ENCODE measurements at regions not wholly inside any gene's neighbourhood (a gene's known extent, or its start where the extent isn't known, plus 50 kb on each side); places are given as distances from the start of the nearest gene placed in this dataset.
"Not testable (repeated sequence)": the region's sequence is repeated elsewhere in the genome, so short reads cannot be mapped to it uniquely, and the experiment has no call there.

DNA sequence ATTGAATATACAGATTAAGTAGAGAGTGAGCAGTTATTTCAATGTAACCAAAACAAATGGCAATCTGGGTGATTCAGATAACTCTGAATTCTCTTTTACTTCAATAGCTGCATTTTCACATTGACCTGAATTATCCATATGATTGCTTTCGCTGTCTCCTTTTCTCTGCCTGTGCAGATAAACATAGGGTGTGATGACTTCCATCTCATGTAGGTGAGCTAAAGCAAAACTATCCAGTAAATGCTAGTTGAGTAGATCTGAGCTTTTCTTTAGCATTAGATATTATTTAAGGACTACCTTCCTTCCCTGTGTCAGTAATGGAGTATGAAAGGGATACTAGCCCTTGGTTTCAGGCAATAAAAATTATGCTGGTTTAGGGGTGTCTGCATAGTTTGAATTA is 288.6 kb downstream of the OXSM start:
- no peak for DNase-seq

DNA sequence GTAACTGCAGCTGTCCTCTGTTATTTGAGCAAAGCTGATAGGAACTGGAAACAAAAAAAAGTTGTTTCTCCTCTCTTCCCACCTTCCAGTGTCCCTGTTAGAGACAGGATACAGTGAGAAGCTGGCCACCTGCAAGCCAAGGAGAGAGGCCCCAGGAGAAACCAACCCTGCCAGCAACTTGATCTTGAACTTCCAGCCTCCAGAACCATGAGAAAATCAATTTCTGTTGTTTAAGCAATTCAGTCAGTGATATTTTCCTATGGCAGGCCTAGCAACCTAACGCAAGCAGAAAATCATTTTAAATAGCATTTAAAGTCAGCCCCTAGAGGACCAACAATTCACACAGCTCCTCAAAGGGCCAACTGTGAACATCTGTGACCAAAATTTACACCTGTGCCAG is 291.3 kb downstream of the OXSM start:
- DNase-seq: no peak

DNA sequence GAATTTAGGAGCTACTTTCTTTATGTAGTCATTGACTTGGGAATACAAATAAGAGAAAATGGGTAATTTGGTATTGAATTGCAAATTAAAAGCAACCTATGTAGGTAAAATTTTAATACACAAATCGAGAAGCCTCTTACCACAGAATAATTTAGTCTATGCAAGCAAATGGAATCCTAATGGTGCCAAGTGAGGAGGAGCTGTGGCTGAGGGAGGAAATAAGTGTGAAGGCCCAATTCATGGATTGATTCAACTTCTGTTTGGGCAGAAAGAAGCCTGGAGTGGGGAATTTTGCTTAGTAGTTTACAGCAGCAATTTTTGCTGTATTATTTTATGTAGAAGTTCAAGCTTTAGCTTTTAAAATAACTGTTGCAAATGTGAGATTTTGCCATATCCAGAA is 291.9 kb downstream of the OXSM start:
- no peak for DNase-seq

DNA sequence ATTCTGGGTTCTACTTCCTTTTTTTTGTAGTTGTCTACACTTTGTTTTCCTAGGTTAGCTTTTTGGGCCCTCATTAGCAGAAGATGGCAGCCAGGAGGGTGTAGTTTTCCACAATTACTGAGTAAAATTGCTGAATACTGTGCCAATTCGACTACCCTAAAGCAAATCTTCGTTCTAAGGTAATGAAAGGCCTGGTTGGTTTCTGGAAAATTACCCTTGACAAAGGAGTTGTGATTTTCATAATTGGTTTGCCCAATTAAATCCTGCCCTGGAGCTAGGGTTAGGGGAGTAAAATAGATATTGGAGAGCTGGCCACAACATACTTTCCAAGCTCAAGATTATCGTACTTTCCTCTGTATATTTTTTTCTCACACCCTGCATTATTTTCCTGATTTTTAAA is 293.0 kb downstream of the OXSM start:
- no peak for DNase-seq

DNA sequence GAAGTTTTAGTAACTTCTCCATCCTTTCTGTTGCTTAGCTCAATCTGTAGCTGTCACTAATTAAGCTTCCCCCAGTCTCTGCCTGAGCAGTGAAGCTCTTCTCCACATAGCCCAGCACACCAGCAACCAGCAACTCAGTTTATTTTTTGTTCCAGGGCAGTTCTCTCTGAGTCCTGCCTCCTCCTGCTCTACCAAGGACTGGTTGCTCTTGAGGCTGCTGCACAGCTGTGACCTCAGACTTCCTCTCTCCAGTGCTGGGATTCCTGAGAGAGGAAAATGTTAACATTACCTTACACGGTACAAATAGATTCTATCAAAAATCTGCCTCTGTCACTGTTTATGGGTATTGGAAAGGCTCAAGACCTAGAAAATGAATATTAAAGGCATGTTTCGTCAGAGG is 294.7 kb downstream of the OXSM start:
- no peak for DNase-seq

DNA sequence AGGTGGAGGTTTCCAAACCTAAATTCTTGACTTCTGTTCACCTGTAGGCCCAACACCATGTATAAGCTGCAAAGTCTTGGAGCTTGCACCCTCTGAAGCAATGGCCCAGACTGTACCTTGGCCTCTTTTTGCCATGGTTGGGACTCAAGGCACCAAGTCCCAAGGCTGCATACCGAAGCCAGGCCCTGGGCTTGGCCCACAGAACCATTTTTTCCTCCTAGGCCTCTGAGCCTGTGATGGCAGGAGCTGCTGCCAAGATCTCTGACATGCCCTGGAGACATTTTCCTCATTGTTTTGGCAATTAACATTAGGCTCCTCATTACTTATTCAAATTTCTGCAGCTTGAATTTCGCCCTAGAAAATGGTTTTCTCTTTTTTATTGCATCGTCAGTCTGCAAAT is 297.9 kb downstream of the OXSM start:
- DNase-seq: no peak

DNA sequence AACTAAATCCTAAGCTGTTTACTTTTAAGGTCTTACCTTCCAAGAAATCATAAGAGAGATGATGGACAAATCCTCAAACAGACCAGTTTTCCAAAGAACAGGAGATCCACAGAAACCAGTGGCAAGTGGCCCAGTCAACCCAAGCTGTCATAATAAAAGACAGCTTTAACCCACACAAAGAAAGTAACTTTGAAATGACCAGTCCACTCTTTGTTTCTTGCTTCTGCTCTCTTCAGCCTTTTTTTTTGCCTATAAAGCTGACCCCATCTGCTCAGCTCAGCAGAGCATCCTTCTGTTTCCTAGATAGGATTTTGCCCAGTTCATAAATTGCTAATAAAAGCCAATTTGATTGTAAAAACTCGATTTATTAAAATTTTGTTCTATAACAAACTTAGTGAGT is 299.4 kb downstream of the OXSM start:
- DNase-seq: no peak

DNA sequence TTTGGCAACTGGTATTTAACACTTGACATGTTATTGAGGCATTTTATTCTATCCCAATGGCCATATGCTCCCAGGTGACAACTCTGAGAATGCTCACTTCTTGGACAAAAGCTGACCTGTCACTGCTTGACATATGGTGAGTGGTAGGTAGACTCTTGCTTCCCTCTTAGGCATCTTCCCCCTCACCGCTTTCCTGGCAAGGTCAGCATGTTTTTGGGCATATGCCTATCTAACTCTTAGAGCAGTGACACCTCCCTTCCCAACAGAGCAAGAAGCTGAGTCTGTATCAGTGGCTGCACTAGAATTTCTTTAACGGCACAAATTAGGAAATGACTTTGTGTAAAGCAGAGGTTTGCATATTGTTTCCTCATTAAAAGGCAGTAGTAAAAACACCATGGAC is 300.7 kb downstream of the OXSM start:
- no peak for DNase-seq

DNA sequence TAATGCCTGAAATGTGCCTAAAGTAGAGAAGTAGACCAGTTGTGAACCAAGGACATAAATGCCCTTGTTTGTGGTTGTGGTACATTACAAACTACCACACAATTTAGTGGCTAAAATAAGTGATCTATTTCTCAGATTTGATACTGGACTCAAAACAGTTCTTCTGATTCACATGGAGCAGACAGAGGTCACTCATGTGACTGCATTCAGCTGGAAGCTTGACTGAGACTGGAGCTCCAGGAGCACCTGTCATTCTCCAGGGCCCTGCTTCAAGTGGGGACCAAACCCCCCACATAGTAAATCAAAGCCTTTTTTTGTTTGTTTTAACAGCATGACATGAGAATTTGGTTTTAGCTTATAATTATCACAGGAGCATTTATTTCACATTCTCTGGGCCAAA is 301.2 kb downstream of the OXSM start:
- no peak for DNase-seq

DNA sequence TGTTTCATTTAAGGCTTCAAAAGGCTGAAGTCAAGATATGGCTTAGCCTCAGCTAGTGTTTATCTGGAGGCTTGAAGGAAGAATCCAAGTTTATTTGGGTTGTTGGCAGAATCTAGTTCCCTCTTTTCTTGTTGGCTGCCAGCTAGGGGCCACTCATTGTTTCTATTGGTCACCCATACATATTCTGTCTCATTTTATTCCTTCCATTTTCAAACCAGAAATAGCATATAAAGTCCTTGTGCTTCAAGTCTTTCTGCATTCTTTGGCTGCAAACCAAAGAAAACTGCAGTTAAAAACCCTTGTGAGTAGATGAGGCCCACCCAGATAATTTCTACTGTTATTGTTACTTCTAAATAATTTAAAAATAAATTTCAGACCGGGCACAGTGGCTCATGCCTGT is 301.7 kb downstream of the OXSM start:
- DNase-seq: no peak

DNA sequence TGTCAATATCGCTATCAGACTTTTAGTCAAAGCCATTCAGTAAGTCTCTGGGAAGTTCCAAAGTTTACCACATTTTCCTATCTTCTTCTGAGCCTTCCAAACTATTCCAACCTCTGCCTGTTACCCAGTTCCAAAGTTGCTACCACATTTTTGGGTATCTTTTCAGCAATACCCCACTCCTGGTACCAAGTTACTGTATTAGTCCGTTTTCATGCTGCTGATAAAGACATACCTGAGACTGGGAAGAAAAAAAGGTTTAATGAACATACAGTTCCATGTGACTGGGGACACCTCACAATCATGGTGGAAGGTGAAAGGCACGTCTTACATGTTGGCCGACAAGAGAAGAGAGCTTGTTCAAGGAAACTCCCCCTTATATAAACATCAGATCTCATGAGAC is 307.2 kb downstream of the OXSM start:
- DNase-seq: not testable (repeated sequence)

DNA sequence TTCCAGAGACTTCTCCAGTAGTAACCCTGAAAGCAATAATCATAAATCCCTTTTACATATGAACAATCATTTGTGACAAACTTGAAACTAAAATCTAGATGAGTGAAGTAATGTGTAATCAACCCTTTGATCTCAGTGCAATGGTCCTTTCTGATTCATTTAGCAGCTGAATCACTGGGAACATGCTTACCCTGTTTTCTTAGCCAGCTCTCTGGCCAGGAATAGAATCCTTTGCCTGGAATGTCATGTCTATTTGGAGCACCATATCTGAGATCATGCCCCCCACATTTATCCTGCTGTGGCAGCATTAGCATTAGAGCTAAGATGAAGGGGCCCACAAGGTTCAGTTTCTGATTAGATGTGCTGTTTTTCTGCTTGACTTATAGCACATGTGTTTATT is 309.8 kb downstream of the OXSM start:
- no peak for DNase-seq

DNA sequence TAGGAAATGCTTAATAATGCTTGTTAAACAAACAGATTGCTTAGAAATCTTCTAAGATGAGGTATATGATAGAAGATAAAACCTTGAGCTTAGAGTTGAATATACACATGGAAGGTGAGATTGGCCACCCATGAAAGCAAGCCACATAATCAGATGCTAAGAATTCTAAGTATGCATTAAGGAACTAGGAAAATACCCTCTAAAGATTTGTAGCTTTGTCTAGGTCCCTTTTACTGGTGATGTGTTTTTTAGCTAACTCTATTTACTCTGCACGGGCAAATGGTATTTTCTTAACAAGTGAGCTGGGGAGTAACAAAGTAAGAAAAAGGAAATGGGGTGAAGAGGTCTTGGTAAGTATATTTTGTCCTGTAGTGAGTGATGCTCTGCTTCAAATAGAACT is 310.3 kb downstream of the OXSM start:
- DNase-seq: no peak

DNA sequence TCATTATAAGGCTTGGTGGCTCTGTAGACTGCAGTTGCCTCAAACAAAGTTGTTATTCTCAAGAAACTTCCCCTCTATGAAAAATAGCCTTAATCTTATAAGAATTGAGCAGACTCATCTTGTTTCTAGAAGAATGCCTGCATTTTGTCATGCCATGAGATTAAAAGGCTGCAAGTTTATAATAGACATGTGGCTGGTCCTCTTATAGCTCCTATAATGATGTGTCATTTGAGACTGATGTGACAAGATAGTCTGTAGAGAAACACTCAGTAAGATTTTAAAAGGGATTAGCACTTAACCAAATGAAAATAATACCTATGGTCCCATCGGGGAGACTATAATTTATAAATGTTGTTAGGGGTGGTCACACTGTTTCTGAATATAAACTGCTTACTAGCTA is 312.5 kb downstream of the OXSM start:
- no peak for DNase-seq

DNA sequence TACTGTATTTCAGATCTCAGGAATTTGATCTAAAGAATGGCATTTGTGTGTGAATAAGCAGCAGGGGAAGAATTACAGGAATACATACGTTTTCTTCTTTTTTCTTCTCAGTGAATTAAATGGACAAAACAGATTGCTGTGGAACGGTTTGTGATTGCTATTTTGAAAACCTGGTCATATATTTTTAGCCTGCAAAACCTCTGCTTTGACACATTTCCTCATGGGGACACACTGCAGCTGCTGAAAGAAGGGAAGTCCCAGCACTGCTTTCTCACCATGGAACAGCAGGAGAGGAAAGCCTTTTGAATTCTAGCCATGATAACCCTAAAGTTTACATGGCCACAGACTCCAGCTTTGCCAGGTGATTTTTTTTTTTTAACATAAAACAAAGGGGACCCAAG is 315.0 kb downstream of the OXSM start:
- DNase-seq: no peak

DNA sequence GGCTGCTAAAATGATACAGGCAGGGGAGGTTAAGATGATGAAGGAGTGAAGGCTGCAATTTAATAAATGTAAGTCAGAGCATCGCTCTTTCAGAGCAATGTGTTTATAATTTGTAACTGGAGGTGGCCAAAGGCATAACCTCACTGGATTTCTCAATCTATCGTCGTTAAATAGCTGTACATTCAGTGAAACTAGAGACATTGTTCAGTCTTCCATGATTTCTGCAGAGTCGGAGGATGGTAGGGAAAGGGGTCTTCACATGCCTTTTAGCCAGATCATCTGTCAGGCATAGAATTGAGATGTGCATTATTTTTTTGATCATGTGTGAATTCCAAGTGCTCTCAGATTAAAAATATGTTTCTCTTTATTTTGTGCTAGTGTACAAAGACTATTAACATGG is 315.4 kb downstream of the OXSM start:
- DNase-seq: no peak

DNA sequence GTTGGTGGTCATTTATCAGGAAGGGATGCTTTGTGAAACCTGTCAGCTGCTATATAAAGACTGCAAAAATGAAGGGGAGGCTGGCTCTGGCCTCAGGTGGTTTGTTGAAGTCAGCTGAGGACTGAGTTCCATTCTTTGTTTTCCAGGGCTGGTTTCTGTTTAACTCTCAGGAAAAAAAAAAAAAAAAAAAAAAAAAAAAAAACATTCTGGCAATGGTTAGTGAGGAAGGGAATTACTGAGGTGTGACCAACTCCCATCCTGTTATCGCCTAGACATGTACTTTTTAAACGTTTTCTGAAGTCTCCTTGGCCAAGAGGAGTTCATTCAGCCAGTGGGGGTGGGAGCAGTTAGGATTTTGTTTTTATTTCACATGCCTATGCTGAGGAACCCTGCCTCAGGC is 316.3 kb downstream of the OXSM start:
- no peak for DNase-seq

DNA sequence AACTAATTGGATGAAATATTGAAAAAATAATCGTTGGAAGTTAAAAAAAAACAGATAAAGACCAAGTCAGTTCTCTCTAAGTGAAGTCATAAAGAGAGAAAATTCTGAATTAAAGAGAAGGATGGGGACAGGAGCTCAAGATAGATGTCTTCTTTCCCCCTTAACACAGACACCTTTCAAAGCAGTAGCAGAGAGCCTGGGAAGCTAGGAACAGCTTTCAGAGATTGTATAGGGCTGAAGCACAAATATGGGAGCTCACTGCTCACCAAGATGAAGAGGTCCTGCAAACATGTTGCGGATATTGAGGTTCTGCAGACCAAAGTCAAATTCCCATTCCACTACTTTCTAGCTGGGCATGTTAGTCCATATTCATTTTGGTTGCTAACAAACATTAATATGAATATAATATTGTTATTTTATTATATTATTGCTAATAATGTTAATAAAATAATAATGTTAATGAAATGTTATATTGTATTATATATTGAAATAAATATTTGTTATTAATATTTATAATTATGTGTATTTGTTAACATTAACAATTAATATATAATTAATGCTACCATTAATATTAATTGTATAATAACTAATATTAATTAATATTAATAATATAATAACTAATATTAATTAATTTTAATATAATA is 319.1 kb downstream of the OXSM start:
- no peak for DNase-seq

DNA sequence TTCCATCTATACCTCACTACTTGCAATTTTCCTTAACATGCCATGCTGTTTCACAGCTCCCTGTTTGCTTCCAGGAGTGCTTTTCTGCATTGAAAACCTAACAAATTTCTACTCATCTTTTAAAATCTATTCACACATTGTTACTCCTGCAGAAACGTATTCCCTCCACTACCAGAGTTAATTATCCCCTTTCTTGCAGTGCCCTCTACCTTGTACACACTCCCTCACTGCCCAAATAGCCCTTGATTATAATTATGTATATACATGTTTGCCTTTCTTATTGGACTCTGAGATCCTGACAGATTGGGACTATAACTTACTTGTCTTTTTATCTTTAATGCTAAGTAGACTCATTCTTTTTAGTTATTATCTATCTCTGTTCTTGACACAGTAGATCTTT is 325.0 kb downstream of the OXSM start:
- DNase-seq: no peak

DNA sequence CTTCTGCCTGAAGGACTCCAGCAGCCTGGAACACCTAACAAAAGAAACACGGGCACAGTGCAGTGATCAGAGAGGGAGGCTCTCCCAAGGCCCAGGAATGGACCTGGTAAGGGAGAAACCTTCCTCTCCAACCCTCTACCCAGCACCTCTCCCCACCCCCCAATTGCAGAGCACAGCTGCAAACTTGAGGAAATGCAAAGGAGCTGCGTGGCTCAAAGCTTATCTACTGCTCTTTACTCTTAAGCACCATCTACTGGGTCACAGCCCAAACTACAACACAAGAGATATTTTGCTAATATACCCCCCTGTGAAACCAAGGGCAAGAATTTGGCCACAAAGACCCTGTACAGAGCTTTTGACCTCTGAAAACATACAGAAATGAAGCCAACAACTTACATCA is 328.3 kb downstream of the OXSM start:
- DNase-seq: no peak

DNA sequence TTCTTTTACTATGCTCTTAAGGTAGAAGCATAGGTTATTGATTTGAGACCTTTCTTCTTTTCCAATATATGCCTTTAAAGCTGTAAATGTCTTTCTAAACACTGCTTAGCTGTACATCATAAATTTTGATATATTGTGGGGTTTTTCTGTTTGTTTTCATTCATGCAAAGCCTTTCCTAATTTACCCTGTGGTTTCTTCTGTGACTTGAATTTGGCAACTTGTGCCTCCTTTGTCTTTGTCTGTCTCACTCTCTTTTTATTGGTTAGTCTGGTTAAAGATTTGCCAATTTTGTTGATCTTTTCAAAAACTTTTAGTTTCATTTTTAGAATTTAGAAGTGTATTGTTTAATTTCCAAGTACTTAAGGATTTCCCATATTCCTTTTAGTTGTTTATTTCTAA is 343.1 kb downstream of the OXSM start:
- DNase-seq: no peak

DNA sequence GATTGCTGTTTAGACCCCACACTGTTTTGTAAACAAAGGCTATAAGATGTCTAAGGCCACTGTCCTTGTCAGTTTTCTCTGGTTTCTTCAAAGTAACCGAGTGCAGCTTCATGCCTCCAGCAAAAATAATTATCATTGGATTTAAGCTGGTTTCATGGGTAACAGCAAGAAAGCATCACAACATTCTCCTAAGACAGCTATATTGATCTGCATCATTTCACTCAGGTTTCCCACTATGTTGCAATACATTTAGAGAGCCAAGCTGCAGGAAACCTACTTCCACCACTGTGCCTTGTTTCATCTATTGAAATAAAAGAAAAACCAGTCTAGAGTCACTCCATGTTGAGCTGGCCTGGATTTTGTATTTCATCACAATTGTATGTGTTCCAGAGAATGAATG is 351.4 kb downstream of the OXSM start:
- DNase-seq: no peak

DNA sequence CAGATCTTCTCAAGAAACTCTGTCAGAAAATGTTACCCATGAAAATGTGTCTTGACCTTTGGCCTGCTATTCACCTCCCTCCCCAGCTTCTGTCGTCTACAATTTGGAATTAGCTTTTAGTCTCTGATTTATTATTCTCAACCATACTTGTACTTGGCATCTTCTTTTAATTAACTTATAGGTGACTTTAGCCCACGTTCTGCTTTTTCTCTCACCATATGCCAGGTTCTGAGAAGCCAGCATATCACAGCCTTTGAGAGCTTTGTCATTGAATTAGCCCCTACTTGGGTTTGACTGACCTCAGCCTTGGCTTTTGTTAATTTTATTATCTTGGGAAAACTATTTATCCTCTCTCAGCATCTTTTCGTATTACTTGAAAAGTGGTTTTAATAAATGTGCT is 355.9 kb downstream of the OXSM start:
- no peak for DNase-seq

DNA sequence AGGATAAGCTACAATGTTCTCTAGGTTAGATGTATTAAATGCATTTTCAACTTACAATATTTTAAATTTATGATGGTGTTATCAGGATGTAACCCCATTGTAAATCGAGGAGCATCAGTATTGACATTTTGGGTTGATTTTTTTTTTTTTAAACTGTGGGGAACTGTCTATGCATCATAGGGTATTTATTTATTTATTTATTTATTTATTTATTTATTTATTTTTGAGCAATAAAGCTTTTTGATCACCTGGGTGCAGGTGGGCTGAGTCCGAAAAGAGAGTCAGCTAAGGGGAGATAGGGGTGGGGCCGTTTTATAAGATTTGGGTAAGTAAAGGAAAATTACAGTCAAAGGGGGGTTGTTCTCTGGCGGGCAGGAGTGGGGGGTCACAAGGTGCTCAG is 367.5 kb downstream of the OXSM start:
- DNase-seq: not testable (repeated sequence)

DNA sequence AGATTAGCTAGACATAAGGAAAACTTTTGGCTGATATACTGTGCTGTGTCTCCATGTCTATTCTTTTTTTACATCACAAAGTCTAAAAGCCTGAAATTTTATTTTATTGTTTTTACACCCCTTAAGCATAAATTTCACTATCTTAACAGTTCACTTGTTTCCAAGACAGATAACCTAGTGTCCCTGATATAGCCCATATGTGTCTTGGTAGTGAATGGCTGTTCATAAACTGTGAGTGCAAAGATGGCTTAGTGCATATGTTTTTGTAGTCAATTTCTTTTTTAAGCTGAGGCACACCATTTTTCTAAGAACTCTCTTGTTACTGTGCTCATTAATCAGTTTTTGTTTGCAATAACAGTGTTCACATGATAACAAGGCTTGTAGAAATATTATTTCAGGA is 381.1 kb downstream of the OXSM start:
- DNase-seq: no peak

DNA sequence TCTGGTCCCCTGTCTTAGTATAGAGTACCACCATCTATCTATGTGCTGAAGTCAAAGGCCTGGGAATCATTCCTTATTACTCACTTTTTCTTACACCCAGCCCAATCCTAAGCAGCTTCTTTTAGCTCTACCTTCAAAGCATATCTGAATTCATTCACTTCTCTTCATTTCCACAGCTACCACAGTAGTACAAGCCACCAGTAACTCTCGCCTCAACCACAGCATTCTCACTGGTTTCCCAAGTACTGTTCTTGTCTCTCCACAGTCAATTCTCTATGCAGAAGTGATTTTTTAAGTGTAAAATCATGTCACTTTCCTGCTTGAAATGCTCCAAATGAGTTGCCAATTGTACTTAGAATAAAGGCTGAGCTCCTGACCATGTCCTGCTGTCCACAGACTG is 401.7 kb downstream of the OXSM start:
- DNase-seq: no peak
